B cell (primary cell): ENCODE measurements at regions not wholly inside any gene's neighbourhood (a gene's known extent, or its start where the extent isn't known, plus 50 kb on each side); places are given as distances from the start of the nearest gene placed in this dataset.

ENCODE experiments used
- ATAC-seq: fragments of 200-7000 bp; cut with Tn5 transposase; one replicate; pipeline ENCODE4 v1.10.0; 2021; ENCODE audit warnings: low read depth, mild to moderate bottlenecking, moderate number of reproducible peaks, moderate library complexity
- CTCF ChIA-PET: fragments of 350-600 bp; sonication (Branson Sonifier 250); formaldehyde crosslinking; loops from one replicate; lab custom pipeline; 2021; ENCODE audit warnings: antibody characterized with exemption, inconsistent platforms; lab: Charles Lee
- POLR2A ChIA-PET: fragments of 350-600 bp; sonication (Branson Sonifier 250); formaldehyde crosslinking; loops from one replicate; lab custom pipeline; 2021; ENCODE audit warnings: antibody characterized with exemption; lab: Charles Lee
- DNase-seq: peaks from one replicate; pipeline ENCODE4 v3.0.0; 2013
- H2AFZ ChIP-seq: 2 replicates; pipeline ENCODE4 v1.6.1; 2012; ENCODE audit warnings: mild to moderate bottlenecking, low read depth, low read length; ENCODE audit not compliant: insufficient read depth, poor library complexity, severe bottlenecking
- H3K27ac ChIP-seq, 2 donors: 1 replicate in 1 of 2; 2 replicates in 1 of 2; pipeline ENCODE4 v1.5.1; 2012 to 2013; ENCODE audit warnings: low read length in 2 of 2, mild to moderate bottlenecking in 2 of 2, moderate library complexity in 1 of 2
- H3K27me3 ChIP-seq, 4 experiments: fragments of 200-600 bp in 1 of 4; sonication (generic) in 1 of 4; replicated peaks in 1 of 4; 1 replicate in 2 of 4; 2 replicates in 2 of 4; pipeline versions ENCODE4 v1.6.1 to v1.7.0; 2013 to 2016; ENCODE audit warnings: low read length in 3 of 4, mild to moderate bottlenecking in 2 of 4, mixed read lengths in 1 of 4, moderate library complexity in 1 of 4; ENCODE audit not compliant: insufficient read depth in 4 of 4, control insufficient read depth in 3 of 4; ENCODE audit errors: control extremely low read depth in 1 of 4
- H3K36me3 ChIP-seq, 2 experiments: replicated peaks in 1 of 2; 1 replicate in 1 of 2; 2 replicates in 1 of 2; pipeline versions ENCODE4 v1.6.1 to v1.7.1; 2013; ENCODE audit warnings: low read length in 1 of 2; ENCODE audit not compliant: insufficient read depth in 2 of 2, control insufficient read depth in 1 of 2; ENCODE audit errors: control extremely low read depth in 1 of 2, extremely low read depth in 1 of 2
- H3K4me1 ChIP-seq, 2 donors: fragments of 200-600 bp in 1 of 2; sonication (generic) in 1 of 2; 1 replicate in 1 of 2; 2 replicates in 1 of 2; pipeline versions ENCODE4 v1.5.1 to v1.6.1; 2013 to 2017; ENCODE audit warnings: low read length in 2 of 2; ENCODE audit not compliant: control insufficient read depth in 2 of 2, insufficient read depth in 2 of 2
- H3K4me2 ChIP-seq: replicated peaks from 2 replicates; pipeline ENCODE3; 2012; ENCODE audit warnings: mild to moderate bottlenecking, low read depth, low read length; ENCODE audit not compliant: poor library complexity, severe bottlenecking
- H3K4me3 ChIP-seq, 5 experiments: fragments of 200-600 bp in 1 of 5; sonication (generic) in 1 of 5; 1 replicate in 3 of 5; 2 replicates in 2 of 5; pipeline versions ENCODE4 v1.5.1 to v1.7.0; 2011 to 2016; ENCODE audit warnings: low read length in 4 of 5, mild to moderate bottlenecking in 4 of 5, low read depth in 2 of 5, control low read depth in 1 of 5, moderate library complexity in 1 of 5; ENCODE audit not compliant: insufficient read depth in 1 of 5; ENCODE audit errors: control extremely low read depth in 1 of 5, extremely low read depth in 1 of 5
- H3K79me2 ChIP-seq: fragments of 200-600 bp; sonication (generic); one replicate; pipeline ENCODE4 v1.6.0; 2016; ENCODE audit warnings: low read length; ENCODE audit not compliant: control insufficient read depth, insufficient read depth
- H3K9ac ChIP-seq: fragments of 200-600 bp; sonication (generic); 2 replicates; pipeline ENCODE4 v1.6.1; 2017; ENCODE audit warnings: mild to moderate bottlenecking, low read length, moderate library complexity
- H3K9me3 ChIP-seq, 3 donors: one replicate each; pipeline versions ENCODE4 v1.6.1 to v1.7.1; 2013; ENCODE audit warnings: low read length in 2 of 3; ENCODE audit not compliant: control insufficient read depth in 2 of 3, insufficient read depth in 1 of 3; ENCODE audit errors: control extremely low read depth in 1 of 3
- H4K20me1 ChIP-seq: 2 replicates; pipeline ENCODE4 v1.6.0; 2012; ENCODE audit warnings: mild to moderate bottlenecking, low read length; ENCODE audit not compliant: insufficient read depth, control insufficient read depth, poor library complexity, severe bottlenecking
- H3K27ac Mint-ChIP-seq: one replicate; pipeline ENCODE4 v1.8.0; 2021; ENCODE audit warnings: mixed read lengths
- H3K27me3 Mint-ChIP-seq: one replicate; pipeline ENCODE4 v1.8.0; 2021; ENCODE audit warnings: mixed read lengths
- H3K4me1 Mint-ChIP-seq: one replicate; pipeline ENCODE4 v1.8.0; 2021; ENCODE audit warnings: mixed read lengths
- H3K4me3 Mint-ChIP-seq: one replicate; pipeline ENCODE4 v1.8.0; 2021; ENCODE audit warnings: mixed read lengths
- H3K9me3 Mint-ChIP-seq: one replicate; pipeline ENCODE4 v1.8.0; 2022; ENCODE audit warnings: mixed read lengths; ENCODE audit not compliant: insufficient read depth
- EZH2 ChIP-seq: IDR thresholded peaks from 2 replicates; pipeline ENCODE4 v1.6.1; 2012; ENCODE audit warnings: borderline replicate concordance, low read depth, mild to moderate bottlenecking, moderate library complexity, low read length; ENCODE audit not compliant: insufficient read depth, poor library complexity, severe bottlenecking
- WGBS: methylation state at CpG from one replicate; pipeline ENCODE4 v1.1.5; 2013; ENCODE audit warnings: missing lambda C conversion rate; ENCODE audit not compliant: insufficient coverage; 5-methylcytosine and 5-hydroxymethylcytosine counted together
- intact Hi-C: fragments of 100-400 bp; cut with micrococcal nuclease; formaldehyde crosslinking; loops from one replicate; pipeline ENCODE4 v1.10.0; 2022
- TF ChIP-seq, protein P1 (sequence below): fragments of 200-600 bp; IDR thresholded peaks from one replicate; pipeline ENCODE4 v1.8.0; 2022; ENCODE audit warnings: antibody characterized with exemption, mild to moderate bottlenecking

DNA sequence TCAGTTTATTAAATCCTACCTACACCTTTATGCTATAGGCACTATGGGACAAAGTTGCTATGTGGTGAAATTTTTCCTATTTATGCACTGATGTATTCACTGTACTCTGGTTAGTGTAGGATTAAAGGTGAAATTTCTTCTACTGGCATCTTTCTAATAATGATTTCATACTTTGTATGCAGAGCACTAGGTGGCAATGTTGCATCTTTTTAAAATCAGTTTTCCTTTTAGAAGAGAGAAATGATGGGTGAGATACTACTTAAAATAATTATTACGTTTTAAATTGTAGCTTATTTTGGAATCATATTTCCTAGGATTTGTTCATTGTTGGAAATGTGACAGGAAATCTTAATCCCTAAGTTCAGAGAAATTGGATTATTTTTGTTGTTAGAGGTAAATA lies 150.9 kb downstream of the CD8B2 start:
- Histone ChIP-seq H4K20me1 (no peaks in the 10 kb centered on the region), H3K4me3 (no peak overlapping the region), H3K36me3 (no peaks in the 10 kb centered on the region), H2AFZ (no peak overlapping the region), H3K79me2 (no peaks in the 10 kb centered on the region), H3K9me3 (no peaks in the 10 kb centered on the region), H3K4me2 (no peak overlapping the region), H3K4me1 (no peaks in the 10 kb centered on the region), H3K27me3 (peaks cover 0 to 4% (median 0%) of the 10 kb centered on the region in 4 experiments), H3K27ac (no peak overlapping the region), H3K9ac (no peak overlapping the region)
- TF ChIP-seq EZH2 = no peak
- TF ChIP-seq, protein P1, sequence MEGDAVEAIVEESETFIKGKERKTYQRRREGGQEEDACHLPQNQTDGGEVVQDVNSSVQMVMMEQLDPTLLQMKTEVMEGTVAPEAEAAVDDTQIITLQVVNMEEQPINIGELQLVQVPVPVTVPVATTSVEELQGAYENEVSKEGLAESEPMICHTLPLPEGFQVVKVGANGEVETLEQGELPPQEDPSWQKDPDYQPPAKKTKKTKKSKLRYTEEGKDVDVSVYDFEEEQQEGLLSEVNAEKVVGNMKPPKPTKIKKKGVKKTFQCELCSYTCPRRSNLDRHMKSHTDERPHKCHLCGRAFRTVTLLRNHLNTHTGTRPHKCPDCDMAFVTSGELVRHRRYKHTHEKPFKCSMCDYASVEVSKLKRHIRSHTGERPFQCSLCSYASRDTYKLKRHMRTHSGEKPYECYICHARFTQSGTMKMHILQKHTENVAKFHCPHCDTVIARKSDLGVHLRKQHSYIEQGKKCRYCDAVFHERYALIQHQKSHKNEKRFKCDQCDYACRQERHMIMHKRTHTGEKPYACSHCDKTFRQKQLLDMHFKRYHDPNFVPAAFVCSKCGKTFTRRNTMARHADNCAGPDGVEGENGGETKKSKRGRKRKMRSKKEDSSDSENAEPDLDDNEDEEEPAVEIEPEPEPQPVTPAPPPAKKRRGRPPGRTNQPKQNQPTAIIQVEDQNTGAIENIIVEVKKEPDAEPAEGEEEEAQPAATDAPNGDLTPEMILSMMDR = peak; percentile 30
- intact Hi-C loops = no loop called here
- Mint-ChIP-seq H3K27me3 (no peaks in the 10 kb centered on the region), H3K9me3 (no peaks in the 10 kb centered on the region), H3K27ac (no peak overlapping the region), H3K4me1 (no peaks in the 10 kb centered on the region), H3K4me3 (no peak overlapping the region)
- WGBS = no CpG with 5 or more reads among the region's 1 CpG
- POLR2A ChIA-PET = no interaction called here
- CTCF ChIA-PET = interaction anchor here (0.7 kb wide), 1 partner anchor 981 kb away, joined by 3 read pairs; no protein-coding TSS in a partner anchor
- DNase-seq = no peak
- no peak for ATAC-seq

DNA sequence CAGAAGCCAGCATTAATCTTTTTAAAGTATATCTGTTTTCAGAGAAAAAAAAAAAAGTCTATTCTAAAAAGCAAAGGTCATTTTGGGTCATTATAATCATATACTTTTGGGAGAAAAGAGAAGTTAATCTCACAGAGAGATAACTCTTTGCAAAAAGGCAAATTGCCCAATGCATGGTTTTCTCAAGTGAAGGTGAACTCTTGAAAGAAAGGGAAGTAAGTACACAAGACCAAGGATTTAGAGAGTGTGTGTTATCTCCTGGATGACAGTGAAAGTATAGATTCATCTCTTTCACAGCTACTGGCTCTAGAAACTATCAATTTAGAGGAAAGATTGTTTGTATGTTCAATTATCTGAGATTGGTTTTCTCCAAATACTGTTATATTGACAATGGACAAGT lies 151.4 kb downstream of the CD8B2 start:
- ATAC-seq = no peak
- no peaks in the 10 kb centered on the region for H3K9me3 Mint-ChIP-seq
- H3K27me3 ChIP-seq = peaks cover 0 to 4% (median 0%) of the 10 kb centered on the region in 4 experiments
- no peaks in the 10 kb centered on the region for H4K20me1 ChIP-seq
- no peaks in the 10 kb centered on the region for H3K4me1 Mint-ChIP-seq
- ChIA-PET CTCF (interaction anchor here (0.7 kb wide), 1 partner anchor 980 kb away, joined by 3 read pairs; no protein-coding TSS in a partner anchor), POLR2A (no interaction called here)
- no peaks in the 10 kb centered on the region for H3K36me3 ChIP-seq
- H3K27me3 Mint-ChIP-seq = no peaks in the 10 kb centered on the region
- no peak for DNase-seq
- no peak overlapping the region for H3K4me3 ChIP-seq
- no peak overlapping the region for H3K27ac Mint-ChIP-seq
- TF ChIP-seq, protein P1 = no peak
- no peak for TF ChIP-seq EZH2
- no peak overlapping the region for H3K9ac ChIP-seq
- H3K79me2 ChIP-seq = no peaks in the 10 kb centered on the region
- intact Hi-C loops = no loop called here
- no peak overlapping the region for H3K4me2 ChIP-seq
- H3K9me3 ChIP-seq = no peaks in the 10 kb centered on the region
- H3K4me3 Mint-ChIP-seq = no peak overlapping the region
- H3K27ac ChIP-seq = no peak overlapping the region
- no peak overlapping the region for H2AFZ ChIP-seq
- H3K4me1 ChIP-seq = no peaks in the 10 kb centered on the region
